Testis (tissue), 2 donors: ENCODE measurements at regions not wholly inside any gene's neighbourhood (a gene's known extent, or its start where the extent isn't known, plus 50 kb on each side); places are given as distances from the start of the nearest gene placed in this dataset.
"Not testable (repeated sequence)": the region's sequence is repeated elsewhere in the genome, so short reads cannot be mapped to it uniquely, and the experiment has no call there.

Experiments used
- DNase-seq: peaks from one replicate; pipeline ENCODE4 v3.0.0-alpha.2; 2019
- H3K27ac ChIP-seq, 2 donors: fragments of 200-600 bp; sonication (generic); one replicate each; pipeline ENCODE4 v1.5.1; 2019
- H3K27me3 ChIP-seq: fragments of 200-600 bp; sonication (generic); one replicate; pipeline ENCODE4 v1.5.1; 2019
- H3K36me3 ChIP-seq: fragments of 200-600 bp; sonication (generic); one replicate; pipeline ENCODE4 v1.5.1; 2017; ENCODE audit warnings: low read depth; ENCODE audit errors: missing control alignments
- H3K4me1 ChIP-seq: fragments of 200-600 bp; sonication (generic); one replicate; pipeline ENCODE4 v1.5.1; 2019
- H3K4me3 ChIP-seq, 2 donors: fragments of 200-600 bp; sonication (generic); one replicate each; pipeline ENCODE4 v1.5.1; 2017 to 2019
- H3K9me3 ChIP-seq: fragments of 200-600 bp; sonication (generic); one replicate; pipeline ENCODE4 v1.5.1; 2017
- POLR2A ChIP-seq: fragments of 450-650 bp; IDR thresholded peaks from one replicate; pipeline ENCODE4 v1.6.1; 2017; ENCODE audit warnings: antibody characterized with exemption, mild to moderate bottlenecking, moderate library complexity
- WGBS, 2 donors: methylation state at CpG; one replicate each; pipeline ENCODE4 v1.1.5; 2018; 5-methylcytosine and 5-hydroxymethylcytosine counted together
- intact Hi-C: fragments of 100-400 bp; cut with DNase I; formaldehyde crosslinking; loops from one replicate; pipeline ENCODE4 v1.15.1; 2023; ENCODE audit warnings: low total_unique reads
- TF ChIP-seq, protein P1 (sequence below), 3 experiments: fragments of 450-650 bp in 2 of 3; fragments of 200-600 bp in 1 of 3; sonication (generic) in 1 of 3; IDR thresholded peaks; one replicate each; pipeline ENCODE4 v1.5.1; 2016 to 2019; ENCODE audit warnings: antibody characterized with exemption in 3 of 3, mild to moderate bottlenecking in 2 of 3, moderate library complexity in 1 of 3

DNA sequence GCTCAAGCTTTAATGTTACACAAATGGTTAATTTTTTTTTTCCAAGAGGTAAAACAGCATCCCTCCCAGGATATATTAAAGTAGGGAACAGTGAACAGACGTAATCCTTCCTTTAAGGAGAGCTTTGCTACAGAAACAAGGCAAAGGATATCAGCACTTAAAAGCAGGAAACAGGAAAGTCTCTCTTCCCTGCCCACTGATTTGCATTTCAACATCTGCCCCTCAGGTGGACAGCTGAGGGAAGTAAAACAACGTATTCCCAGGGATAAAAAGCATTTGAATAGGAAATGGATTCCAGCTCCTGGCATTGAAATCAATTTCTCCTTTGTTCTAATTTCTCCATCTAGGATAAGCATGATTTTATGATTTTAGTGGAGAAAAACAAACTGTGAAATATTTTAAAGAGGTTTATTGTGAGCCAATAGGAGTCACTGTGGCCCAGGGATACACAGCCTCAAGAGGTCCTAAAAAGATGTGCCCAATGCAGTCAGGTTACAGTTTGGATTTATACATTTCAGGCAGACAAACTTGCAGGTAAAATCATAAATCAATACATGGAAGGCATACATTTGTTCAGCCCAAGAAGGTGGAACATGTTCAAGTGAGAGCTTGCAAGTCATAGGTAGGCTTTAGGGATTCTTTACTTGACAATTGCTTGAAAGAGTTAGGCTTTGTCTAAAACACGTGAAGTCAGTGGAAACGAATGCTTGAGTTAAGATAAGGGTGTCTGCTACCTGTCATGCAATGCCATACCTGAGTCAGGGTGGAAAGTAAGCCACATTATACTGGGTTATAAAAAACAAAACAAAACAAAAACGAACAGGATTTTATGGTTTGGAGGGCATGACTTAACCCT is 286.2 kb upstream of the VWC2 start:
- Histone ChIP-seq H3K27me3 (no peaks in the 10 kb centered on the region), H3K4me1 (no peaks in the 10 kb centered on the region), H3K4me3 (no peak overlapping the region), H3K36me3 (no peaks in the 10 kb centered on the region), H3K27ac (no peak overlapping the region), H3K9me3 (no peaks in the 10 kb centered on the region)
- TF ChIP-seq POLR2A: no peak
- TF ChIP-seq, protein P1, sequence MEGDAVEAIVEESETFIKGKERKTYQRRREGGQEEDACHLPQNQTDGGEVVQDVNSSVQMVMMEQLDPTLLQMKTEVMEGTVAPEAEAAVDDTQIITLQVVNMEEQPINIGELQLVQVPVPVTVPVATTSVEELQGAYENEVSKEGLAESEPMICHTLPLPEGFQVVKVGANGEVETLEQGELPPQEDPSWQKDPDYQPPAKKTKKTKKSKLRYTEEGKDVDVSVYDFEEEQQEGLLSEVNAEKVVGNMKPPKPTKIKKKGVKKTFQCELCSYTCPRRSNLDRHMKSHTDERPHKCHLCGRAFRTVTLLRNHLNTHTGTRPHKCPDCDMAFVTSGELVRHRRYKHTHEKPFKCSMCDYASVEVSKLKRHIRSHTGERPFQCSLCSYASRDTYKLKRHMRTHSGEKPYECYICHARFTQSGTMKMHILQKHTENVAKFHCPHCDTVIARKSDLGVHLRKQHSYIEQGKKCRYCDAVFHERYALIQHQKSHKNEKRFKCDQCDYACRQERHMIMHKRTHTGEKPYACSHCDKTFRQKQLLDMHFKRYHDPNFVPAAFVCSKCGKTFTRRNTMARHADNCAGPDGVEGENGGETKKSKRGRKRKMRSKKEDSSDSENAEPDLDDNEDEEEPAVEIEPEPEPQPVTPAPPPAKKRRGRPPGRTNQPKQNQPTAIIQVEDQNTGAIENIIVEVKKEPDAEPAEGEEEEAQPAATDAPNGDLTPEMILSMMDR (IDR thresholded peaks at IDR 0.05): no peak
- 46 to 54% methylated on average over 5 of the region's 5 CpGs for WGBS, 2 donors
- DNase-seq: no peak
- intact Hi-C loops: no loop called here

DNA sequence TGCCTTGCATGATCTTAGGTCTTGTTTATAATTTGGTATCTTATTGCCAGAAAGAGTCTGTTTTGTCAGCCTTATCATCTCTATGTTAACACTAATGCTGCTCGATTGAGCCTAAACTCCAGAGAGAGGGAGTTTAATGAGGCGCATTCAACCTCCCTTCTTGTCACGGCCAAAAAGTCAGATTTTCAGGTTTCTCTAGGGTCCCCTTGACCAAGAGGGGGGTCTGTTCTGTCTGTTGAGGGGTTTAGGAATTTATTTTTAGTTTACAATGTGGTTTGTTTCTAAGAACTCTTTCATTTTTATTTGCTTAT is 285.7 kb upstream of the VWC2 start:
- H3K27ac ChIP-seq: no peak overlapping the region
- no peak for DNase-seq
- no peak for TF ChIP-seq POLR2A
- TF ChIP-seq, protein P1 (IDR thresholded peaks at IDR 0.05): no peak
- intact Hi-C loops: no loop called here
- no peak overlapping the region for H3K4me3 ChIP-seq
- H3K9me3 ChIP-seq: no peaks in the 10 kb centered on the region
- 72 to 74% methylated on average over 3 of the region's 3 CpGs for WGBS, 2 donors
- no peaks in the 10 kb centered on the region for H3K27me3 ChIP-seq
- H3K36me3 ChIP-seq: no peaks in the 10 kb centered on the region
- no peaks in the 10 kb centered on the region for H3K4me1 ChIP-seq

DNA sequence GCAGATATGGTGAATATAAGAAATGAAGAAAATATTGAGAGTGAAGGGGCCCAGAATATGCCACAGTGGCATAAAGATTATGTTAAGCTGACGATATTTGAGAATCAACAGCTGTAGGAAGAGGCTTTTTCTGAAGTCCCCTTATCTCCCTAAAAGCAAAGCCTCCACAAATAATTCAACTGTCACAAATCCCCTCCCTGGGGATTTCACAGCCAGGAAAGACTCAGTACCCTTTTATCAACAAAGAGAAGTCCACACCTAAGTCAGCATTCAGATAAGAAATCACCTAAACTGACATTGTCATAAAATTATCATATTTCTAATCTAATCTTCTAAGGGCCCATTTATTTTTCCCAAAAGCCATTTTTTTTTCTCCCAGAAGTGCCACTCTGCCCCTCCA is 284.9 kb upstream of the VWC2 start:
- Histone ChIP-seq H3K36me3 (no peaks in the 10 kb centered on the region), H3K27ac (no peak overlapping the region), H3K4me3 (no peak overlapping the region), H3K9me3 (no peaks in the 10 kb centered on the region), H3K4me1 (no peaks in the 10 kb centered on the region), H3K27me3 (no peaks in the 10 kb centered on the region)
- no peak for TF ChIP-seq POLR2A
- TF ChIP-seq, protein P1 (IDR thresholded peaks at IDR 0.05): no peak
- intact Hi-C loops: no loop called here
- 56 to 62% methylated on average over 1 of the region's 1 CpG for WGBS, 2 donors
- DNase-seq: no peak

DNA sequence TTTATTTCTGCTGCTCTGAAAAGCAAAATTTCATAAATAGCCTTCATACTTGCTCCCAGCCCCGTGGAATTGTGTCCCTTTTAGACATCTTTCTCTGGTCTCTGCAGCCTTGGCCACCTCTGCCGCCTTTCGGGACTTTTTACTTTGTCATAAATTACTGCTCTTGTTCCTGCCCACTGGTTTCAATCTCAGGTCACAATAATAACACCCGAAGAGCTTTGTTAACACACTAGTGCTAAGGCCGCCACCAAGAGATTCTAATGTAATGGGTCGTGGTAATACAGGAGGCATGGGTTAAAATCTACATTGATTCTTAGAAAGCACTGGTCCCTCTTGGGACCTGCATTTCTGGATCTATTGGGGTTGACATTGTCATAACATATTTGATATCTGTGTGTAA is 276.0 kb upstream of the VWC2 start:
- no peaks in the 10 kb centered on the region for H3K27me3 ChIP-seq
- no peaks in the 10 kb centered on the region for H3K9me3 ChIP-seq
- no peaks in the 10 kb centered on the region for H3K4me1 ChIP-seq
- TF ChIP-seq, protein P1 (IDR thresholded peaks at IDR 0.05): no peak
- no peak for TF ChIP-seq POLR2A
- 79 to 81% methylated on average over 6 of the region's 6 CpGs for WGBS, 2 donors
- intact Hi-C loops: no loop called here
- DNase-seq: no peak
- no peaks in the 10 kb centered on the region for H3K36me3 ChIP-seq
- no peak overlapping the region for H3K4me3 ChIP-seq
- no peak overlapping the region for H3K27ac ChIP-seq

DNA sequence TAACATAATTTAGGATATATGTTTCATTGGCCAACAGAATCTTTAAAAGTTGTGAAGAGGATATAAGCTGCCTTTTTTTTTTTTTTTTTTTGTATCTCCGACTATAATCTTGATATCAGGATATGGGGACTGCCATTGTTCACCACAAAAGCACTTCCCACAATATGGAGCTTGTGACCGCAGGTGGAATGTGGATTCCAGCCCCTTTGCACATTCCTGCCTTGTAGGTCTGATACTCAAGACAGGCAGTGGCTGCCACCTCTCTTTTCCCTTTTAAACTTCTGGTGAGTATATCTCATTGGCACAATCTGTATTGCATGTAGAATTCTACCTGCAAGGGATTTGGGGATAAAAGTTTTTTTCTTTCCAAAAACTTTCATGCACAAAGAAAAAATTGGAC is 272.7 kb upstream of the VWC2 start:
- intact Hi-C loops: no loop called here

DNA sequence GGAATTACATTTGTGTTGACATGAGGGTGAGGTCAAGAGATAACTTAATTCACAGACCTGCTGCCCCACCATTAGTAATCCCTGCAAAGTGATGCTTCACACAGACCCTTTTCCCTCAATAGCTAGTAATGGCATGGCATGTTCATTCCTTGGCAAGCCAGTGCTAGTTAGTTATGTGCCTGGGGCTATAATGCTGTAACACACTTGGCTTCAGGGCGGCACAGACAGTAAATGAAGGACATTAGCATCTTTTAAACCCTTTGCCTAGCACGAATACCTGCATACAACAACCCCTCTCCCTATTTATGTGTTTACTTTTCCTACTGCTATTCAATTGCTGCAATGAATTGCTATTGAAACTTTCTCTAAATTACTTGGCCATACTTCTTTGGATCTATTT is 266.2 kb upstream of the VWC2 start:
- H3K36me3 ChIP-seq, intact Hi-C loops, DNase-seq, H3K9me3 ChIP-seq, H3K27ac ChIP-seq, H3K27me3 ChIP-seq, H3K4me3 ChIP-seq, H3K4me1 ChIP-seq: not testable (repeated sequence)
- 63 to 67% methylated on average over 2 of the region's 2 CpGs for WGBS, 2 donors

More for the DNA sequence above, 272.7 kb upstream of the VWC2 start:
- 94 to 95% methylated on average over 2 of the region's 2 CpGs for WGBS, 2 donors
- Histone ChIP-seq H3K27ac (no peak overlapping the region), H3K4me3 (no peak overlapping the region), H3K27me3 (no peaks in the 10 kb centered on the region), H3K9me3 (no peaks in the 10 kb centered on the region), H3K36me3 (no peaks in the 10 kb centered on the region), H3K4me1 (no peaks in the 10 kb centered on the region)
- no peak for DNase-seq
- TF ChIP-seq, protein P1 (IDR thresholded peaks at IDR 0.05): no peak
- no peak for TF ChIP-seq POLR2A
